ENCODE measurements at regions not wholly inside any gene's neighbourhood (a gene's known extent, or its start where the extent isn't known, plus 50 kb on each side); places are given as distances from the start of the nearest gene placed in this dataset.

- Histone ChIP-seq H3K27me3 (ENCODE audit: control insufficient read depth, insufficient read depth, low read length) (no peaks in the 10 kb centered on the region), H3K4me3 (ENCODE audit: low read depth, low read length) (no peak overlapping the region), H3K36me3 (ENCODE audit: control insufficient read depth, insufficient read depth, low read length) (no peaks in the 10 kb centered on the region)
- no peak for DNase-seq (ENCODE audit: low read depth)
- no peak for TF ChIP-seq CTCF (IDR thresholded peaks at IDR 0.05; ENCODE audit: insufficient read depth, low read length, poor library complexity, severe bottlenecking)
Observed at GRCh38 chr10:30793093-30793492, 163.5 kb upstream of the LYZL2 start.

- DNase-seq (ENCODE audit: low read depth), result no peak
- Histone ChIP-seq H3K36me3 (ENCODE audit: control insufficient read depth, insufficient read depth, low read length) (no peaks in the 10 kb centered on the region), H3K27me3 (ENCODE audit: control insufficient read depth, insufficient read depth, low read length) (no peaks in the 10 kb centered on the region), H3K4me3 (ENCODE audit: low read depth, low read length) (no peak overlapping the region)
- no peak for TF ChIP-seq CTCF (IDR thresholded peaks at IDR 0.05; ENCODE audit: insufficient read depth, low read length, poor library complexity, severe bottlenecking)
Observed at GRCh38 chr10:30792025-30792424, 162.5 kb upstream of the LYZL2 start.

- Histone ChIP-seq H3K36me3 (ENCODE audit: control insufficient read depth, insufficient read depth, low read length) (no peaks in the 10 kb centered on the region), H3K27me3 (ENCODE audit: control insufficient read depth, insufficient read depth, low read length) (no peaks in the 10 kb centered on the region), H3K4me3 (ENCODE audit: low read depth, low read length) (no peak overlapping the region)
- DNase-seq (ENCODE audit: low read depth), result no peak
- no peak for TF ChIP-seq CTCF (IDR thresholded peaks at IDR 0.05; ENCODE audit: insufficient read depth, low read length, poor library complexity, severe bottlenecking)
Observed at GRCh38 chr10:30791197-30791611, 161.7 kb upstream of the LYZL2 start.

- DNase-seq (ENCODE audit: low read depth), result no peak
- Histone ChIP-seq H3K4me3 (ENCODE audit: low read depth, low read length) (no peak overlapping the region), H3K36me3 (ENCODE audit: control insufficient read depth, insufficient read depth, low read length) (no peaks in the 10 kb centered on the region), H3K27me3 (ENCODE audit: control insufficient read depth, insufficient read depth, low read length) (no peaks in the 10 kb centered on the region)
- TF ChIP-seq CTCF (IDR thresholded peaks at IDR 0.05; ENCODE audit: insufficient read depth, low read length, poor library complexity, severe bottlenecking), result no peak
Observed at GRCh38 chr10:30789806-30790205, 160.3 kb upstream of the LYZL2 start.

GRCh38 chr10:30788307-30788706 lies 158.8 kb upstream of the LYZL2 start:
- Histone ChIP-seq H3K36me3 (ENCODE audit: control insufficient read depth, insufficient read depth, low read length) (no peaks in the 10 kb centered on the region), H3K27me3 (ENCODE audit: control insufficient read depth, insufficient read depth, low read length) (no peaks in the 10 kb centered on the region), H3K4me3 (ENCODE audit: low read depth, low read length) (no peak overlapping the region)
- no peak for TF ChIP-seq CTCF (IDR thresholded peaks at IDR 0.05; ENCODE audit: insufficient read depth, low read length, poor library complexity, severe bottlenecking)
- no peak for DNase-seq (ENCODE audit: low read depth)

- DNase-seq (ENCODE audit: low read depth), result no peak
- Histone ChIP-seq H3K4me3 (ENCODE audit: low read depth, low read length) (no peak overlapping the region), H3K36me3 (ENCODE audit: control insufficient read depth, insufficient read depth, low read length) (no peaks in the 10 kb centered on the region), H3K27me3 (ENCODE audit: control insufficient read depth, insufficient read depth, low read length) (no peaks in the 10 kb centered on the region)
- TF ChIP-seq CTCF (IDR thresholded peaks at IDR 0.05; ENCODE audit: insufficient read depth, low read length, poor library complexity, severe bottlenecking), result no peak
Observed at GRCh38 chr10:30786906-30787305, 157.4 kb upstream of the LYZL2 start.

All from kidney epithelial cell (primary cell).